ENCODE measurements at regions not wholly inside any gene's neighbourhood (a gene's known extent, or its start where the extent isn't known, plus 50 kb on each side); places are given as distances from the start of the nearest gene placed in this dataset.
A peak's percentile ranks its signal among the peaks of the same experiment; 100 is the strongest.

- no peaks in the 10 kb centered on the region for H4K20me1 ChIP-seq (ENCODE audit: insufficient read depth, low read length)
- no peaks in the 10 kb centered on the region for H3K9me2 ChIP-seq (ENCODE audit: insufficient read depth, low read length)
- no TSS peak for BruUV-seq (replicated peaks)
- no peak overlapping the region for H3K27ac ChIP-seq (ENCODE audit: low read depth, low read length, poor library complexity, severe bottlenecking)
- TF ChIP-seq EZH2phosphoT487 (IDR thresholded peaks at IDR 0.05; ENCODE audit: borderline replicate concordance, low read depth, low read length): no peak
- TF ChIP-seq, protein P1, sequence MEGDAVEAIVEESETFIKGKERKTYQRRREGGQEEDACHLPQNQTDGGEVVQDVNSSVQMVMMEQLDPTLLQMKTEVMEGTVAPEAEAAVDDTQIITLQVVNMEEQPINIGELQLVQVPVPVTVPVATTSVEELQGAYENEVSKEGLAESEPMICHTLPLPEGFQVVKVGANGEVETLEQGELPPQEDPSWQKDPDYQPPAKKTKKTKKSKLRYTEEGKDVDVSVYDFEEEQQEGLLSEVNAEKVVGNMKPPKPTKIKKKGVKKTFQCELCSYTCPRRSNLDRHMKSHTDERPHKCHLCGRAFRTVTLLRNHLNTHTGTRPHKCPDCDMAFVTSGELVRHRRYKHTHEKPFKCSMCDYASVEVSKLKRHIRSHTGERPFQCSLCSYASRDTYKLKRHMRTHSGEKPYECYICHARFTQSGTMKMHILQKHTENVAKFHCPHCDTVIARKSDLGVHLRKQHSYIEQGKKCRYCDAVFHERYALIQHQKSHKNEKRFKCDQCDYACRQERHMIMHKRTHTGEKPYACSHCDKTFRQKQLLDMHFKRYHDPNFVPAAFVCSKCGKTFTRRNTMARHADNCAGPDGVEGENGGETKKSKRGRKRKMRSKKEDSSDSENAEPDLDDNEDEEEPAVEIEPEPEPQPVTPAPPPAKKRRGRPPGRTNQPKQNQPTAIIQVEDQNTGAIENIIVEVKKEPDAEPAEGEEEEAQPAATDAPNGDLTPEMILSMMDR (conservative IDR thresholded peaks at IDR 0.05; ENCODE audit: low read length): no peak
- intact Hi-C loops (cut with micrococcal nuclease; ENCODE audit: unreplicated experiment): no loop called here
- CTCF ChIA-PET (ENCODE audit: unreplicated experiment): no interaction called here
- no peaks in the 10 kb centered on the region for H3K36me3 ChIP-seq (ENCODE audit: insufficient read depth, low read length)
- H3K4me1 ChIP-seq (ENCODE audit: insufficient read depth, low read length, poor library complexity, severe bottlenecking): peaks cover 15% of the 10 kb centered on the region
- H2AFZ ChIP-seq (ENCODE audit: low read length): peak overlapping the region; percentile 30; the same call in 1 of the 2 replicates
- no peaks in the 10 kb centered on the region for H3K79me2 ChIP-seq (ENCODE audit: insufficient read depth, low read depth, low read length)
- POLR2A ChIA-PET: interaction anchor here (1.4 kb wide), 1 partner anchor 12 kb away, joined by 3 read pairs; no protein-coding TSS in a partner anchor
- H3K4me2 ChIP-seq (ENCODE audit: low read length): peak overlapping the region; percentile 40
- DNase-seq (ENCODE audit: low spot score): peak; percentile 54
- no peaks in the 10 kb centered on the region for H3K9me3 ChIP-seq (ENCODE audit: low read length)
- peak overlapping the region; percentile 0 for H3K4me3 ChIP-seq (ENCODE audit: low read depth, low read length, poor library complexity, severe bottlenecking)
These were observed 256.0 kb downstream of the ETS1 start for GRCh38 chr11:128331317-128331716.

DNA sequence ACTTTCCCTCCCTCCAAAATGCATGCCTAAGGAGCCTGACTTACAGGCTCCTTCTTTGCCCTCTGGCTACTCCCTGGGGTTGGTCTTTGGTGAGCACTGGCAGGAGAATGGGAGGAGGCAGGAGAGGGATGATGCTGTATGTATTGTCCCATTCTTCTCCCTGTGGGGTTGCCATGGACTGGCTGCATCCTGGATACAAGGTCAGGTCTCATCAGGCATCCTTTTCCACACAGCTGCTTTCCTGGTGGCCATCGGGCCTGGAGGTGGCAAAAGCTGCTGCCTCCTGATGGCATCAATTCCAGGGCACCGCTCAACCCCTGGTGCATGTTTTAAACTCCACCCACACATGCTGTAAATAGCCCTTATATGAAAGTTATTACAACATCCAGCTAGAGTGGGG is 257.2 kb downstream of the ETS1 start:
- ChIA-PET CTCF (ENCODE audit: unreplicated experiment) (no interaction called here), POLR2A (interaction anchor here (0.6 to 1.4 kb wide), 2 partner anchors 13 to 1898 kb away, joined by 3 read pairs; no protein-coding TSS in a partner anchor)
- H2AFZ ChIP-seq (ENCODE audit: low read length): no peak overlapping the region
- peaks cover 15% of the 10 kb centered on the region for H3K4me1 ChIP-seq (ENCODE audit: insufficient read depth, low read length, poor library complexity, severe bottlenecking)
- TF ChIP-seq, protein P1 (conservative IDR thresholded peaks at IDR 0.05; ENCODE audit: low read length): no peak
- TF ChIP-seq EZH2phosphoT487 (IDR thresholded peaks at IDR 0.05; ENCODE audit: borderline replicate concordance, low read depth, low read length): no peak
- BruUV-seq (replicated peaks): no TSS peak
- no peaks in the 10 kb centered on the region for H3K36me3 ChIP-seq (ENCODE audit: insufficient read depth, low read length)
- intact Hi-C loops (cut with micrococcal nuclease; ENCODE audit: unreplicated experiment): no loop called here
- no peaks in the 10 kb centered on the region for H3K9me3 ChIP-seq (ENCODE audit: low read length)
- H3K4me2 ChIP-seq (ENCODE audit: low read length): no peak overlapping the region
- no peak for DNase-seq (ENCODE audit: low spot score)
- no peaks in the 10 kb centered on the region for H4K20me1 ChIP-seq (ENCODE audit: insufficient read depth, low read length)
- no peaks in the 10 kb centered on the region for H3K9me2 ChIP-seq (ENCODE audit: insufficient read depth, low read length)
- H3K27ac ChIP-seq (ENCODE audit: low read depth, low read length, poor library complexity, severe bottlenecking): no peak overlapping the region
- no peak overlapping the region for H3K4me3 ChIP-seq (ENCODE audit: low read depth, low read length, poor library complexity, severe bottlenecking)
- no peaks in the 10 kb centered on the region for H3K79me2 ChIP-seq (ENCODE audit: insufficient read depth, low read depth, low read length)

DNA sequence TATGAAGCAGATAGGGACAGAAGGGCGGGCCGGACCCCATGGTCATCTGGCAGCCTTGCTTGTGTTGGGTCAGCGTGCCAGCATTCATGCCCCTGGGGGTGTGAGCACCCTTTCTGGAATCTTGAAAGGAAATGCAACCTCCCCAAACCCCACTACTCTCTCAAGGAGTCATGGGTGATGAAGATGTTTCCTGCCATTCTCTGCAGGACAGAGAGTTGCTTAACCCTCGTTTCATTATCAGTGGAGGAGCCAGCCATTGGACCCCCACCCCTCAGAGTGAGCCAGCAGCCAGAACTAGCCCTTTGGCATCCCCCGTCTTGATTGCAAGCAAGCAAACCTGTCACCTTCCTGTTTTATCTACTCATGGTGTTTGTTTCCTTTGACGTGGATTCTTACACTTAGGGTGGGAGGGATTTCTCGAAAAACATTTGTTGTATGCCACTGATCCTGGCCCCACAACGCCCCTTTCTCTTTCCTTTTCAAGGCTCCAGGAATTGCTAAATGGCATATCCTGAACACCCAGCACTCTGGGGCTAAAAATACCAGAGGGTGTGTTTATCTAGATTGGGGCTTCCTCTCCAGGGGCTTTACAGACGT is 258.3 kb downstream of the ETS1 start:
- Histone ChIP-seq H3K79me2 (ENCODE audit: insufficient read depth, low read depth, low read length) (no peaks in the 10 kb centered on the region), H3K4me2 (ENCODE audit: low read length) (no peak overlapping the region), H3K27ac (ENCODE audit: low read depth, low read length, poor library complexity, severe bottlenecking) (no peak overlapping the region), H3K36me3 (ENCODE audit: insufficient read depth, low read length) (no peaks in the 10 kb centered on the region), H3K9me2 (ENCODE audit: insufficient read depth, low read length) (no peaks in the 10 kb centered on the region), H3K4me3 (ENCODE audit: low read depth, low read length, poor library complexity, severe bottlenecking) (no peak overlapping the region), H2AFZ (ENCODE audit: low read length) (no peak overlapping the region), H3K4me1 (ENCODE audit: insufficient read depth, low read length, poor library complexity, severe bottlenecking) (peaks cover 15% of the 10 kb centered on the region), H4K20me1 (ENCODE audit: insufficient read depth, low read length) (no peaks in the 10 kb centered on the region), H3K9me3 (ENCODE audit: low read length) (no peaks in the 10 kb centered on the region)
- intact Hi-C loops (cut with micrococcal nuclease; ENCODE audit: unreplicated experiment): no loop called here
- ChIA-PET CTCF (ENCODE audit: unreplicated experiment) (no interaction called here), POLR2A (no interaction called here)
- TF ChIP-seq, protein P1 (conservative IDR thresholded peaks at IDR 0.05; ENCODE audit: low read length): no peak
- no peak for TF ChIP-seq EZH2phosphoT487 (IDR thresholded peaks at IDR 0.05; ENCODE audit: borderline replicate concordance, low read depth, low read length)
- DNase-seq (ENCODE audit: low spot score): no peak
- BruUV-seq (replicated peaks): no TSS peak
